ENCODE measurements at regions not wholly inside any gene's neighbourhood (a gene's known extent, or its start where the extent isn't known, plus 50 kb on each side); places are given as distances from the start of the nearest gene placed in this dataset.

- no peak for TF ChIP-seq POLR2A (IDR thresholded peaks at IDR 0.05)
- TF ChIP-seq, protein P1, sequence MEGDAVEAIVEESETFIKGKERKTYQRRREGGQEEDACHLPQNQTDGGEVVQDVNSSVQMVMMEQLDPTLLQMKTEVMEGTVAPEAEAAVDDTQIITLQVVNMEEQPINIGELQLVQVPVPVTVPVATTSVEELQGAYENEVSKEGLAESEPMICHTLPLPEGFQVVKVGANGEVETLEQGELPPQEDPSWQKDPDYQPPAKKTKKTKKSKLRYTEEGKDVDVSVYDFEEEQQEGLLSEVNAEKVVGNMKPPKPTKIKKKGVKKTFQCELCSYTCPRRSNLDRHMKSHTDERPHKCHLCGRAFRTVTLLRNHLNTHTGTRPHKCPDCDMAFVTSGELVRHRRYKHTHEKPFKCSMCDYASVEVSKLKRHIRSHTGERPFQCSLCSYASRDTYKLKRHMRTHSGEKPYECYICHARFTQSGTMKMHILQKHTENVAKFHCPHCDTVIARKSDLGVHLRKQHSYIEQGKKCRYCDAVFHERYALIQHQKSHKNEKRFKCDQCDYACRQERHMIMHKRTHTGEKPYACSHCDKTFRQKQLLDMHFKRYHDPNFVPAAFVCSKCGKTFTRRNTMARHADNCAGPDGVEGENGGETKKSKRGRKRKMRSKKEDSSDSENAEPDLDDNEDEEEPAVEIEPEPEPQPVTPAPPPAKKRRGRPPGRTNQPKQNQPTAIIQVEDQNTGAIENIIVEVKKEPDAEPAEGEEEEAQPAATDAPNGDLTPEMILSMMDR (IDR thresholded peaks at IDR 0.05) = no peak
Measured at GRCh38 chr4:24368801-24369200, 215.6 kb downstream of the DHX15 start.
